Endometrium (tissue), 2 donors: ENCODE measurements at regions not wholly inside any gene's neighbourhood (a gene's known extent, or its start where the extent isn't known, plus 50 kb on each side); places are given as distances from the start of the nearest gene placed in this dataset.

Experiments used
- FAIRE-seq: peaks from 2 replicates; lab custom pipeline; 2012; peaks lifted over from hg19 to GRCh38; lab: Jason Lieb, UNC
- donor health status: control.
- donor health status: control.

DNA sequence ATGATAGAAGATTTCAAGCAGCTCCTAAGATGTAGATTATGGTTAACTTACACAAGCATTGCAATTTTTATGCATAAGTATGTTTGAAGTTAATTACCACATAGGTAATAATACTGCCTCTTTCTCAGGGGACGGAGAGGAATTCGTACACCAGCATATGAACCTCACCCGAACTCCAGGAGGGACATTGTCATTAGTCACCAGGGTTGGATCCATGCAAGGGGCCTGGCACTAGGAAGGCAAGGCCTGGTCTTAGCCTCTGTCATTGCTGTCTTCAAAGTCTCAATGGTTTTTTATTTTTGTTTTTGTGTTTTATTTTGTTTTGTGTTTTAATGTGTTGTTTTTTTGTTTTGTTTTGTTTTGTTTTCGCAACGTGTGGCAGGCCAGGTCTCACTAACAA, 145.6 kb upstream of the PPP2R2D start:
- FAIRE-seq, result no peak

DNA sequence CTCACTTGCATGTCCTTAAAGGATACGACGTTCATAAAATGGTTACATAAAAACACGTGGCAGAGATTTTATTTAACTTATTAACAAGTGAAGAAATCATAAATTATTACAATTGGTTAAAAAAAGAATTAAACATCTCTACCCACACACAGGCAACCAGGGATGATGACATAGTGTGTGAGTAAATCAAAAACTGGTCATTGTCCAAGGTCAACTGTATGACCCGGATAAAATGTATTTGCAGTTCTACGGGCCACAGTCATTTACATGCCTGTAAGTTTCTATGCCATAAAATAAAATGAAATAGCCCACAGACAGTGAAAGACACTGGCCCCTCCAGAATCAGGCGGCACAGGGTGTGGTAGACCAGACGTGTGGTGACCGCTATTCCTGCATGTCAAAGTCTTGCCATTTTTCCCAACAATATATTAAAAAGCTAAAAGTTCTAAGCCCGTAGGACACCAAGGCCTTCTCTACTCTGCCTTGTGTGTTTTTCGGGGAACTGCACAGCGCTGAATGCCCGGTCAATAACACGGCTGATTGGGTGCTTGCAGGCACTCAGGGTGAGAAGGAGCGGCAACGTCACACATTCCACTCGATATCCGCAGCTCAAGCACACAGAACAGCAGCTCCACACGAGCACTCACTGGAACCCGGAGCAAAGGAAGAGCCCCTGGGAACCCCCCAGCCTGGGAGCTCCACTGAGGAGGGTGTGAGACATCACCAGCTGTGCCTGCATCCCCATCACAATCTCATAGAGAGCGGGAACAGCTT, 143.3 kb upstream of the PPP2R2D start:
- no peak for FAIRE-seq

DNA sequence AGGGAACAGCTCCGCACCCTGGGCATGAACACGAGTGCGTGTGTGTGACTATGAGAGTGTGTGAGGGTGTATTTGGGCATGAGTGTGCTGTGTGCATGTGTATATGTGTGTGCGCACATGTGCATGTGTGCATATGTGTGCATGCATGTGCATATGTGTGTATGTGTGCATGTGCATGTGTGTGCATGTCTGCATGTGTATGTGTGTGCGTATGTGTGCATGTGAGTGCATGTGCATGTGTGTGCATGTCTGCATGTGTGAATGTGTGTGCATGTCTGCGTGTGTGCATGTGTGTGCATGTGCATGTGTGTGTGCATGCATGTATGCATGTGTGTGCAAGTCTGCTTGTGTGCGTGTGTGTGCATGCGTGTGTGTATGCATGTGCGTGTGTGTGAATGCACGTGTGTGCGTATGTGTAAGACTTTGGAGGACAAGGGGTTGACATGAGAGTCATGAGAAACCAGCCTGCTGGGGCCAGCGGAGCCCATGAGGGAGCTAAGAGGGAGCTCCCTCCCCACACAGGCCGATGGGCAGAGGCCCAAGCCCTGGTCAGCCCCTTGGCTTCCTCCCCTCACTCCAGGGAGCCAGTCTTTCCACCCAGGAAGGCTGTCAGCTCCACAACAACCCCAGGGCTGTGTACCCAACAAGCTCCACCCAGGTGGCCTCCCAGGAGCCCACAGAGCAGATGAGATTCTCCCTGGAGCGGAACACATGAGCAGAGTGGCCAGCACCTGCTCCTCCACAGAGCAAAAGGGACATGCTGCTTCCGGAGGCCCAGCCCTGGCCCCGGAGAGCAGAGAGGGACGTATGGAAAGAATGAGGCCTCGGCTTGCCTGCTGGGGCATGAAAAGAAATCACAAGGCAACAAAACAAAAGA, 142.5 kb upstream of the PPP2R2D start:
- no peak for FAIRE-seq

GRCh38 chr10:131758939-131759301, 141.9 kb upstream of the PPP2R2D start:
- no peak for FAIRE-seq

DNA sequence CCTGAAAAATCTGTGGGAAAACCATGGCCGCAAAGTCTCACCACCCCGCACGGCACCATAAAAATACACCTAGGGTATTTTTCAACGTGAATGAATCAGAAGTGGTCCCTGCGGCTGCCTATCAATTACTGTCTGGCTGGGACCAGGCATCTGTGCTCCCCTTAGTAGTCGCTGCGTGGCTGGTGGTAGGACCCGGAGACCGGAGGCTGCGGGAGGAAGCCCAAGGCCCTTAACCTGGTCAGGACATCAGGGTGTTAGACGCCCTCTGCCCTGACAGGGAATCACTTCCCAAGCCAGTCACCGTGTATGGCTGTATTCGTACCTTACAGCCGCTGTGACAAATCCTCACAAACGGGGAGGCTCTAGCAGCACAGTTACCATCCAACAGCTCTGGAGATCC, 141.5 kb upstream of the PPP2R2D start:
- FAIRE-seq, result no peak

- no peak for FAIRE-seq
Observed at GRCh38 chr10:131760416-131761166, 140.2 kb upstream of the PPP2R2D start.

DNA sequence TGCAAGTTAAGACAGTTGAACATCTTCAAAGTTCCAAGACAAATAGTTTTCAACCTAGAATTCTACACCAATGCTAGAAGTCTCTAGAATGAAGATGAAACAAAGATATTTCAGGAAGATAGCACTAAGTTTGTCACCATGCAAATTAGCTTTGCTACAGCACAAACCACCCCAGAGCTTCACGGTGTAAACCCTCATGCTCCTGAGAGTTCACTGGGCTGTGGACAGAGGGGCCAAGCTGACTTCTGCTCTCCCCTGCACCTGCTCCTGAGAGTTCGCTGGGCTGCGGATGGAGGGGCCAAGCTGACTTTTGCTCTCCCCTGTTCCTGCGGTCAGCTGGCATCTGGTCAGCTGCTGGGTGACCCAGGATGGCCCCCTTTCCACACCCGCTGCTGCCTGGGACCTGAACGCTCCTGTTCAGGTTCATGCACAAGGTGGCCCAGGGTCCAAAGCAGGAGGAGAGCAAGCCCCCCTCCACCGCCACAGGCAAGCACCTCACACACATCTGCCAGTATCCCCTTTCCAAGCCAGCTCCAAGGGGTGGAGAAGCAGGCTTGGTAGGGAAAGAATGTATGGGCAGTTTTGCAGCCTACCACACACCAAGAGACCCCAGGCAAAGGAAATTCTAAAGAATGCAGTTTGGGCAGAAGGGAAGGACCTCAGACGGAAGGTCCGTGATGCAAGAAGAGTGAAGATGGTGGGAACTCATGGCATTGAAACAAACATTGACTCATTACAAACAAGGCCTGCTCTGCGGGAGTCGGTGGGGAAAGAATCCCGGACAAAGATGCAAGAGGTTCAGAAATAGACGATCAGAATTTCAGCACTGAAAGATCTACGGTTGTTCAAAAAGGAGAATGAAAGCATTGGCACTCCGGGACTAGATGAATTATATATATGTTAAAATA, 137.8 kb upstream of the PPP2R2D start:
- FAIRE-seq, result no peak

GRCh38 chr10:131764929-131765328, 135.9 kb upstream of the PPP2R2D start:
- FAIRE-seq, result no peak

GRCh38 chr10:131766096-131766495, 134.7 kb upstream of the PPP2R2D start:
- no peak for FAIRE-seq

- no peak for FAIRE-seq
Observed at GRCh38 chr10:131767716-131768115, 133.1 kb upstream of the PPP2R2D start.

GRCh38 chr10:131769571-131770410, 131.0 kb upstream of the PPP2R2D start:
- FAIRE-seq, result no peak

DNA sequence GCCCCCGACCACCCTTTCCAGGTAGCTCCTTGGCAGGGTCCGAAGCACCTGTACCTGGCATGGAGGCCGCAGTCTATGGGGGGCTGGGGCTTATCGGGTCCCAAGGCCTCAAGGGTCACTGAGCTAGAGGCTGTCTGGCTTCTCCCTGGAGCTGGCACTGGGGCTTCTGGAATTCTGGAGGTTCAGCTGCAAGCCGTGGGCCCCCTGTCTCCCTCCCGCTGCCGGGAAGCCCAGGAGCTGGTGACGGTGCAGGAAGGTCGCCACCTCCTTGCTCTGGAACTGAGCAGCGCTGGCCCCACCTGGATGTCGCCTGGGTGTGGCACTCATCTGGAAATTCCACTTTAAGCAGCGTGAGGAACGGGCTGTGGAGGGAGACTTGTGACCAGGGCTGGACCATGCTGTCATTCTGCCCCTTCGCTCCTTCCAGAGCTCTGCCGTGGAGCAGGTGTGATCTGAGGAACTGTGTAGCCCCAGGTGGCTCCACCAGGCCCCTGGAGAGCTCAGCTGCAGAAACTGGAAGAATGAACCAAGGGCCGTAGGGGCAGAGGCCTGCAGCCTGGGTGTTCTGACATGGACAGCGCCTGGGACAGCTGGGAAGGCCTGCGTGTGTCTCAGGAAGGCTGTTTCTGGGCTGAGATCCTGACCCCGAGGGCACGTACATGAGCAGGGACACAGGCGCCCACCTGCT, 129.7 kb upstream of the PPP2R2D start:
- FAIRE-seq, result no peak

- FAIRE-seq, result no peak
Observed at GRCh38 chr10:131771634-131772358, 129.0 kb upstream of the PPP2R2D start.

- no peak for FAIRE-seq
Observed at GRCh38 chr10:131772441-131772840, 128.4 kb upstream of the PPP2R2D start.

DNA sequence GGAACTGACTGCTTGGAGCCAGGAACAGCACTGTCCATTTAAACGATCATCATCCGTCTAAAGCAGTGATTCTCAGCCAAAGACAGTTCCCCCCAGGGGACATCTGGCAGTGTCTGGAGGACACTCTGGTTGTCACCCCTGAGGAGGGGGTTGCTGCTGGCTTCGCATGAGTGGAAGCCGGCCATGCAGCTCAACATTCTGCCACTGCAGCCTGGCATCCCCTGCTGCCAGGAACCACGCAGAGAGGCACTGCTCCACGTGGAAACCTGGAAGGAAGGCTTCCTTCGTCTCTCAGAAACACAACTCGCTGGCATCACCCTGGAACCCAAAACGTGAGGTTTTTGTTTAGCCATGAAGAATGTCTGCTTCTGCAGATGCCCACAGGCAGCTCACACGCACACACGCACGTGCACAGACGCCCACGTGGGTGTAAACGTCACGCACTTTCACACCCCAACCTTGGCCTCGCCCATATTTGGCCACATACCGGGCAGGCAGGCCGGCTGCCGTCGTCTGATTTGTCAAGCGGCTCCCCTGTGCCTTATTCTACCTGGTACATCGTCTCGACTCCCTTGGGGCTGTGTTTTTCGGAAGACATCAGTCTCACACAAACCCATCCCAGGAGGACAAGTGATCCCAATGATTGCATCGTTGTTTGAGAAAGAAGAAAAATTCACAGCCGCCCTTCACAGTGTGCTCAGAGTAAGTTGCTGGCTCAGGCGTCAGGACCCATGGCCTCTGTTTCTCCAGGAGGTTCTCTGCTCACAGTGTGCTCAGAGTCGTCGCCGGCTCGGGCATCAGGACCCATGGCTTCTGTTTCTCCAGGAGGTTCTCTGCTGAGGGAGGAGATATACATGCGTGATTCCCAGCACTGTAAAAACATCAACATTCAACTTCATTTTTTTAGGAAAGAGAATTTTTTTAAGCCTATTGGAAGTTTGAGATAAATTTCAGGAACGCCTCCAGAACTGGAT, 127.2 kb upstream of the PPP2R2D start:
- no peak for FAIRE-seq

DNA sequence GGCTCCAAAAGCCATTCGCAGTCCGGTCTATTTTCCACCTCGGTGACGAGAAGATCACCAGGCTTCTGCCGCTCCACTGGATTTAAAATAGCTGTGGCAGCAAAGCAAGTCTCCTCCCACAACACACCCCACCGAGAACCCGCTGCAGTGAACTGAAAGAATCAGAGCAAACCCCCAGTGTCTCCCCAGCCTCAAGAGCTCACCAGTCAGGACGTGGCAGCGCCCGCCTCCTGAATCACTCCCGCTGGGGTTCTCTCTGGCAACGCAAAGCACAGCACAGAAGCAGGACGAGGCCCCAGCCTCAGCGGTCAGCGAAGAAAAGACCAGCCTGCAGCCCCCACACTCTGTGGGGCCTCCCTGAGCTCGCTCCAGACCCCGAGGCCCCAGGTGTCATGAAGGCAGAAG, 126.1 kb upstream of the PPP2R2D start:
- FAIRE-seq, result no peak

GRCh38 chr10:131775433-131775832, 125.4 kb upstream of the PPP2R2D start:
- FAIRE-seq, result no peak

GRCh38 chr10:131775833-131776232, 125.0 kb upstream of the PPP2R2D start:
- FAIRE-seq, result no peak
